Adrenal gland (tissue), 5 donors: ENCODE measurements at regions not wholly inside any gene's neighbourhood (a gene's known extent, or its start where the extent isn't known, plus 50 kb on each side); places are given as distances from the start of the nearest gene placed in this dataset.

Source experiments
- POLR2A ChIP-seq, 2 donors: fragments of 450-650 bp; IDR thresholded peaks; one replicate each; pipeline ENCODE4 v1.6.1; 2017; ENCODE audit warnings: antibody characterized with exemption in 2 of 2, mild to moderate bottlenecking in 2 of 2, moderate library complexity in 1 of 2
- TF ChIP-seq, protein P1 (sequence below), 6 experiments: fragments of 450-650 bp in 4 of 6; fragments of 200-600 bp in 2 of 6; sonication (generic) in 1 of 6; IDR thresholded peaks; 1 replicate in 5 of 6; 2 replicates in 1 of 6; pipeline versions ENCODE4 v1.5.1 to v1.8.0; 2016 to 2021; ENCODE audit warnings: antibody characterized with exemption in 6 of 6, mild to moderate bottlenecking in 2 of 6, moderate library complexity in 1 of 6
- donor health status: DM: no; HTN: no; CAD: no.

DNA sequence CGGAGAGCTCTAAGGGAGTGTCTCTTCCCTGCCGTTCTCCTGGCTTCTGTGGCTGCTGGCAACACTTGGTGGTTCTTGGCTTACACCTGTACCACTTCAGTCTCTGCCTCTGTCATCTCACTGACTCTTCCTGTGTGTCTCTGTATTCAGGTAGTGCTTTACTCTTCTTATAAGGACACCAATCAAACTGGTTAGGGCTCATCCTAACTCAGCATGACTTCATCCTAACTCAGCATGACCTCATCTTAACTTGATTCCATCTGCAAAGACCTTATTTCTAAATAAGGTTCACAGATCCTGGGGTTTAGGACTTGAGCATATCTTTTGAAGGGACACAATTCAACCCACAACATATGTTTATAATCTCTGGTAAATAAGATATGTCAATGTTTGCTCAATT lies 51.6 kb upstream of the DSEL start:
- TF ChIP-seq, protein P1, sequence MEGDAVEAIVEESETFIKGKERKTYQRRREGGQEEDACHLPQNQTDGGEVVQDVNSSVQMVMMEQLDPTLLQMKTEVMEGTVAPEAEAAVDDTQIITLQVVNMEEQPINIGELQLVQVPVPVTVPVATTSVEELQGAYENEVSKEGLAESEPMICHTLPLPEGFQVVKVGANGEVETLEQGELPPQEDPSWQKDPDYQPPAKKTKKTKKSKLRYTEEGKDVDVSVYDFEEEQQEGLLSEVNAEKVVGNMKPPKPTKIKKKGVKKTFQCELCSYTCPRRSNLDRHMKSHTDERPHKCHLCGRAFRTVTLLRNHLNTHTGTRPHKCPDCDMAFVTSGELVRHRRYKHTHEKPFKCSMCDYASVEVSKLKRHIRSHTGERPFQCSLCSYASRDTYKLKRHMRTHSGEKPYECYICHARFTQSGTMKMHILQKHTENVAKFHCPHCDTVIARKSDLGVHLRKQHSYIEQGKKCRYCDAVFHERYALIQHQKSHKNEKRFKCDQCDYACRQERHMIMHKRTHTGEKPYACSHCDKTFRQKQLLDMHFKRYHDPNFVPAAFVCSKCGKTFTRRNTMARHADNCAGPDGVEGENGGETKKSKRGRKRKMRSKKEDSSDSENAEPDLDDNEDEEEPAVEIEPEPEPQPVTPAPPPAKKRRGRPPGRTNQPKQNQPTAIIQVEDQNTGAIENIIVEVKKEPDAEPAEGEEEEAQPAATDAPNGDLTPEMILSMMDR (IDR thresholded peaks at IDR 0.05): no peak
- TF ChIP-seq POLR2A (IDR thresholded peaks at IDR 0.05): no peak
